ENCODE measurements at regions not wholly inside any gene's neighbourhood (a gene's known extent, or its start where the extent isn't known, plus 50 kb on each side); places are given as distances from the start of the nearest gene placed in this dataset.

DNA sequence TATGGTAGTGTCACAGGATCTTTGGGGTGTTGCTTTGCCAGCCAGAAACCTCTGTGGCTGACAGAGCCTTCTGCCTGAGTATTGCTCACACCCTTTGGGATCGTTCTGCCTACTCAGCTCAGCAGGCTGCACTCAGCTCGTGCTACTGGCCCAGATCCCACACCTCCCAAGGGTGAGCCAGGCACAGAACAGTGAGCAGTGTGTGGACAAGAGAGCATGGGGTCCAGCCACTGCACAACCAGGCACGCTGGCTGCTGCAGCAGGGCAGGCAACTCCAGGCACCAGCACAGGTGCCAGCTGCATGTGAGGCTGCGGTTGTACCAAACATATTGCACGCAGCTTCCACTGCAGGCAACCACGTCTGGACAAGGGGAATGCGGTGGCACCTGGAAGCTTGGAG is 84.9 kb downstream of the CYB561 start:
- no peak for TF ChIP-seq JUNB (IDR thresholded peaks at IDR 0.05; ENCODE audit: unreplicated experiment)
- no peak for TF ChIP-seq ZNF114 (CRISPR knock-in tag; IDR thresholded peaks at IDR 0.05)
- TF ChIP-seq, protein P1, sequence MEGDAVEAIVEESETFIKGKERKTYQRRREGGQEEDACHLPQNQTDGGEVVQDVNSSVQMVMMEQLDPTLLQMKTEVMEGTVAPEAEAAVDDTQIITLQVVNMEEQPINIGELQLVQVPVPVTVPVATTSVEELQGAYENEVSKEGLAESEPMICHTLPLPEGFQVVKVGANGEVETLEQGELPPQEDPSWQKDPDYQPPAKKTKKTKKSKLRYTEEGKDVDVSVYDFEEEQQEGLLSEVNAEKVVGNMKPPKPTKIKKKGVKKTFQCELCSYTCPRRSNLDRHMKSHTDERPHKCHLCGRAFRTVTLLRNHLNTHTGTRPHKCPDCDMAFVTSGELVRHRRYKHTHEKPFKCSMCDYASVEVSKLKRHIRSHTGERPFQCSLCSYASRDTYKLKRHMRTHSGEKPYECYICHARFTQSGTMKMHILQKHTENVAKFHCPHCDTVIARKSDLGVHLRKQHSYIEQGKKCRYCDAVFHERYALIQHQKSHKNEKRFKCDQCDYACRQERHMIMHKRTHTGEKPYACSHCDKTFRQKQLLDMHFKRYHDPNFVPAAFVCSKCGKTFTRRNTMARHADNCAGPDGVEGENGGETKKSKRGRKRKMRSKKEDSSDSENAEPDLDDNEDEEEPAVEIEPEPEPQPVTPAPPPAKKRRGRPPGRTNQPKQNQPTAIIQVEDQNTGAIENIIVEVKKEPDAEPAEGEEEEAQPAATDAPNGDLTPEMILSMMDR (conservative IDR thresholded peaks at IDR 0.05; ENCODE audit: low read depth in 2 of 2): no peak
- no peak for TF ChIP-seq CREB1 (CRISPR knock-in tag; IDR thresholded peaks at IDR 0.05; ENCODE audit: low read depth)
- TF ChIP-seq, protein P2, sequence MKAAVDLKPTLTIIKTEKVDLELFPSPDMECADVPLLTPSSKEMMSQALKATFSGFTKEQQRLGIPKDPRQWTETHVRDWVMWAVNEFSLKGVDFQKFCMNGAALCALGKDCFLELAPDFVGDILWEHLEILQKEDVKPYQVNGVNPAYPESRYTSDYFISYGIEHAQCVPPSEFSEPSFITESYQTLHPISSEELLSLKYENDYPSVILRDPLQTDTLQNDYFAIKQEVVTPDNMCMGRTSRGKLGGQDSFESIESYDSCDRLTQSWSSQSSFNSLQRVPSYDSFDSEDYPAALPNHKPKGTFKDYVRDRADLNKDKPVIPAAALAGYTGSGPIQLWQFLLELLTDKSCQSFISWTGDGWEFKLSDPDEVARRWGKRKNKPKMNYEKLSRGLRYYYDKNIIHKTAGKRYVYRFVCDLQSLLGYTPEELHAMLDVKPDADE (IDR thresholded peaks at IDR 0.05): no peak
- no peak for TF ChIP-seq EZH2 (IDR thresholded peaks at IDR 0.05; ENCODE audit: low read depth, unreplicated experiment)
- no peak for TF ChIP-seq POLR2AphosphoS5 (IDR thresholded peaks at IDR 0.05; ENCODE audit: low read depth)
- TF ChIP-seq, protein P3, sequence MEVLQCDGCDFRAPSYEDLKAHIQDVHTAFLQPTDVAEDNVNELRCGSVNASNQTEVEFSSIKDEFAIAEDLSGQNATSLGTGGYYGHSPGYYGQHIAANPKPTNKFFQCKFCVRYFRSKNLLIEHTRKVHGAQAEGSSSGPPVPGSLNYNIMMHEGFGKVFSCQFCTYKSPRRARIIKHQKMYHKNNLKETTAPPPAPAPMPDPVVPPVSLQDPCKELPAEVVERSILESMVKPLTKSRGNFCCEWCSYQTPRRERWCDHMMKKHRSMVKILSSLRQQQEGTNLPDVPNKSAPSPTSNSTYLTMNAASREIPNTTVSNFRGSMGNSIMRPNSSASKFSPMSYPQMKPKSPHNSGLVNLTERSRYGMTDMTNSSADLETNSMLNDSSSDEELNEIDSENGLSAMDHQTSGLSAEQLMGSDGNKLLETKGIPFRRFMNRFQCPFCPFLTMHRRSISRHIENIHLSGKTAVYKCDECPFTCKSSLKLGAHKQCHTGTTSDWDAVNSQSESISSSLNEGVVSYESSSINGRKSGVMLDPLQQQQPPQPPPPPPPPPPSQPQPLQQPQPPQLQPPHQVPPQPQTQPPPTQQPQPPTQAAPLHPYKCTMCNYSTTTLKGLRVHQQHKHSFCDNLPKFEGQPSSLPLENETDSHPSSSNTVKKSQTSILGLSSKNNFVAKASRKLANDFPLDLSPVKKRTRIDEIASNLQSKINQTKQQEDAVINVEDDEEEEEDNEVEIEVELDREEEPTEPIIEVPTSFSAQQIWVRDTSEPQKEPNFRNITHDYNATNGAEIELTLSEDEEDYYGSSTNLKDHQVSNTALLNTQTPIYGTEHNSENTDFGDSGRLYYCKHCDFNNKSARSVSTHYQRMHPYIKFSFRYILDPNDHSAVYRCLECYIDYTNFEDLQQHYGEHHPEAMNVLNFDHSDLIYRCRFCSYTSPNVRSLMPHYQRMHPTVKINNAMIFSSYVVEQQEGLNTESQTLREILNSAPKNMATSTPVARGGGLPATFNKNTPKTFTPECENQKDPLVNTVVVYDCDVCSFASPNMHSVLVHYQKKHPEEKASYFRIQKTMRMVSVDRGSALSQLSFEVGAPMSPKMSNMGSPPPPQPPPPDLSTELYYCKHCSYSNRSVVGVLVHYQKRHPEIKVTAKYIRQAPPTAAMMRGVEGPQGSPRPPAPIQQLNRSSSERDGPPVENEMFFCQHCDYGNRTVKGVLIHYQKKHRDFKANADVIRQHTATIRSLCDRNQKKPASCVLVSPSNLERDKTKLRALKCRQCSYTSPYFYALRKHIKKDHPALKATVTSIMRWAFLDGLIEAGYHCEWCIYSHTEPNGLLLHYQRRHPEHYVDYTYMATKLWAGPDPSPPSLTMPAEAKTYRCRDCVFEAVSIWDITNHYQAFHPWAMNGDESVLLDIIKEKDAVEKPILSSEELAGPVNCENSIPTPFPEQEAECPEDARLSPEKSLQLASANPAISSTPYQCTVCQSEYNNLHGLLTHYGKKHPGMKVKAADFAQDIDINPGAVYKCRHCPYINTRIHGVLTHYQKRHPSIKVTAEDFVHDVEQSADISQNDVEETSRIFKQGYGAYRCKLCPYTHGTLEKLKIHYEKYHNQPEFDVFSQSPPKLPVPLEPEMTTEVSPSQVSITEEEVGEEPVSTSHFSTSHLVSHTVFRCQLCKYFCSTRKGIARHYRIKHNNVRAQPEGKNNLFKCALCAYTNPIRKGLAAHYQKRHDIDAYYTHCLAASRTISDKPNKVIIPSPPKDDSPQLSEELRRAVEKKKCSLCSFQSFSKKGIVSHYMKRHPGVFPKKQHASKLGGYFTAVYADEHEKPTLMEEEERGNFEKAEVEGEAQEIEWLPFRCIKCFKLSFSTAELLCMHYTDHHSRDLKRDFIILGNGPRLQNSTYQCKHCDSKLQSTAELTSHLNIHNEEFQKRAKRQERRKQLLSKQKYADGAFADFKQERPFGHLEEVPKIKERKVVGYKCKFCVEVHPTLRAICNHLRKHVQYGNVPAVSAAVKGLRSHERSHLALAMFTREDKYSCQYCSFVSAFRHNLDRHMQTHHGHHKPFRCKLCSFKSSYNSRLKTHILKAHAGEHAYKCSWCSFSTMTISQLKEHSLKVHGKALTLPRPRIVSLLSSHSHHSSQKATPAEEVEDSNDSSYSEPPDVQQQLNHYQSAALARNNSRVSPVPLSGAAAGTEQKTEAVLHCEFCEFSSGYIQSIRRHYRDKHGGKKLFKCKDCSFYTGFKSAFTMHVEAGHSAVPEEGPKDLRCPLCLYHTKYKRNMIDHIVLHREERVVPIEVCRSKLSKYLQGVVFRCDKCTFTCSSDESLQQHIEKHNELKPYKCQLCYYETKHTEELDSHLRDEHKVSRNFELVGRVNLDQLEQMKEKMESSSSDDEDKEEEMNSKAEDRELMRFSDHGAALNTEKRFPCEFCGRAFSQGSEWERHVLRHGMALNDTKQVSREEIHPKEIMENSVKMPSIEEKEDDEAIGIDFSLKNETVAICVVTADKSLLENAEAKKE (CRISPR knock-in tag; IDR thresholded peaks at IDR 0.05): no peak
- no peak for TF ChIP-seq EZH2phosphoT487 (IDR thresholded peaks at IDR 0.05; ENCODE audit: unreplicated experiment)
- TF ChIP-seq, protein P4, sequence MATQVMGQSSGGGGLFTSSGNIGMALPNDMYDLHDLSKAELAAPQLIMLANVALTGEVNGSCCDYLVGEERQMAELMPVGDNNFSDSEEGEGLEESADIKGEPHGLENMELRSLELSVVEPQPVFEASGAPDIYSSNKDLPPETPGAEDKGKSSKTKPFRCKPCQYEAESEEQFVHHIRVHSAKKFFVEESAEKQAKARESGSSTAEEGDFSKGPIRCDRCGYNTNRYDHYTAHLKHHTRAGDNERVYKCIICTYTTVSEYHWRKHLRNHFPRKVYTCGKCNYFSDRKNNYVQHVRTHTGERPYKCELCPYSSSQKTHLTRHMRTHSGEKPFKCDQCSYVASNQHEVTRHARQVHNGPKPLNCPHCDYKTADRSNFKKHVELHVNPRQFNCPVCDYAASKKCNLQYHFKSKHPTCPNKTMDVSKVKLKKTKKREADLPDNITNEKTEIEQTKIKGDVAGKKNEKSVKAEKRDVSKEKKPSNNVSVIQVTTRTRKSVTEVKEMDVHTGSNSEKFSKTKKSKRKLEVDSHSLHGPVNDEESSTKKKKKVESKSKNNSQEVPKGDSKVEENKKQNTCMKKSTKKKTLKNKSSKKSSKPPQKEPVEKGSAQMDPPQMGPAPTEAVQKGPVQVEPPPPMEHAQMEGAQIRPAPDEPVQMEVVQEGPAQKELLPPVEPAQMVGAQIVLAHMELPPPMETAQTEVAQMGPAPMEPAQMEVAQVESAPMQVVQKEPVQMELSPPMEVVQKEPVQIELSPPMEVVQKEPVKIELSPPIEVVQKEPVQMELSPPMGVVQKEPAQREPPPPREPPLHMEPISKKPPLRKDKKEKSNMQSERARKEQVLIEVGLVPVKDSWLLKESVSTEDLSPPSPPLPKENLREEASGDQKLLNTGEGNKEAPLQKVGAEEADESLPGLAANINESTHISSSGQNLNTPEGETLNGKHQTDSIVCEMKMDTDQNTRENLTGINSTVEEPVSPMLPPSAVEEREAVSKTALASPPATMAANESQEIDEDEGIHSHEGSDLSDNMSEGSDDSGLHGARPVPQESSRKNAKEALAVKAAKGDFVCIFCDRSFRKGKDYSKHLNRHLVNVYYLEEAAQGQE (IDR thresholded peaks at IDR 0.05; ENCODE audit: unreplicated experiment): no peak
- TF ChIP-seq NANOG (IDR thresholded peaks at IDR 0.05; ENCODE audit: borderline replicate concordance): no peak
- no peak for TF ChIP-seq ZNF331 (CRISPR knock-in tag; IDR thresholded peaks at IDR 0.05; ENCODE audit: low read depth)
- TF ChIP-seq STAT1 (IDR thresholded peaks at IDR 0.05; ENCODE audit: unreplicated experiment): no peak
- H3K4me1 Mint-ChIP-seq: no peaks in the 10 kb centered on the region
- Histone ChIP-seq H3F3A (replicated peaks; ENCODE audit: low read depth) (no peaks in the 10 kb centered on the region), H3K4me2 (no peak overlapping the region), H3K27ac (ENCODE audit: low read depth) (no peak overlapping the region), H3K27me3 (ENCODE audit: insufficient read depth) (no peaks in the 10 kb centered on the region), H3K36me3 (ENCODE audit: insufficient read depth) (no peaks in the 10 kb centered on the region), H3K79me2 (replicated peaks; ENCODE audit: insufficient read depth) (no peaks in the 10 kb centered on the region), H3K4me3 (no peak overlapping the region), H3K9me2 (ENCODE audit: insufficient read depth) (0 out of 2 replicates have a peak, but pooled peaks cover 2% of the 10 kb centered on the region), H4K20me1 (replicated peaks; ENCODE audit: insufficient read depth) (no peaks in the 10 kb centered on the region), H2AFZ (no peak overlapping the region), H3K4me1 (ENCODE audit: insufficient read depth) (no peaks in the 10 kb centered on the region)
- H3K4me3 Mint-ChIP-seq: no peak overlapping the region
- no peak overlapping the region for H3K27ac Mint-ChIP-seq
- H3K27me3 Mint-ChIP-seq (ENCODE audit: insufficient read depth, low read depth, poor library complexity): peaks cover 1% of the 10 kb centered on the region
- ATAC-seq: no peak
- peaks cover 6% of the 10 kb centered on the region; the same call in 2 of the 3 replicates for H3K9me3 Mint-ChIP-seq
- DNase-seq (ENCODE audit: low spot score): no peak
- peaks cover 7% of the 10 kb centered on the region; the same call in 2 of the 3 replicates for H3K36me3 Mint-ChIP-seq (ENCODE audit: low read depth)
